ENCODE measurements at regions not wholly inside any gene's neighbourhood (a gene's known extent, or its start where the extent isn't known, plus 50 kb on each side); places are given as distances from the start of the nearest gene placed in this dataset.

DNA sequence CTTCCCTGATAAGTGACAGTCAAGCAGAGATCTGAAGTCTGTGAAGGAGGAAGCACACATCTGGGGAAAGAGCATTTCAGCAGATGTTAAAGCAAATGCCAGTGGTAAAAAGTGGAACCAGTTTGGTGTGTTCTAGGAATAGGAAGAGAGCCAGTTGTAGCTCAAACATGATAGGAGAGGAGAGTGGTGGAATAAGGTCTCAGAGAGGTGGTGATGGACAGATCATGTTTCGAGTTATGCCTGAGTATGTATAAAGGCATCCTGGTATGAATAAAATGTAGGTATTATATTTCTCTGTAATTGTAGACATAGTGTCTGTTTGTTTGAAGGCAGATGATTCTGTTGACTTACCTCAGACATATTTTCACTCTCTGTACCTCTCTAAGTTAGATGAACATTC, 89.1 kb downstream of the LARP7 start:
- TF ChIP-seq, protein P1, sequence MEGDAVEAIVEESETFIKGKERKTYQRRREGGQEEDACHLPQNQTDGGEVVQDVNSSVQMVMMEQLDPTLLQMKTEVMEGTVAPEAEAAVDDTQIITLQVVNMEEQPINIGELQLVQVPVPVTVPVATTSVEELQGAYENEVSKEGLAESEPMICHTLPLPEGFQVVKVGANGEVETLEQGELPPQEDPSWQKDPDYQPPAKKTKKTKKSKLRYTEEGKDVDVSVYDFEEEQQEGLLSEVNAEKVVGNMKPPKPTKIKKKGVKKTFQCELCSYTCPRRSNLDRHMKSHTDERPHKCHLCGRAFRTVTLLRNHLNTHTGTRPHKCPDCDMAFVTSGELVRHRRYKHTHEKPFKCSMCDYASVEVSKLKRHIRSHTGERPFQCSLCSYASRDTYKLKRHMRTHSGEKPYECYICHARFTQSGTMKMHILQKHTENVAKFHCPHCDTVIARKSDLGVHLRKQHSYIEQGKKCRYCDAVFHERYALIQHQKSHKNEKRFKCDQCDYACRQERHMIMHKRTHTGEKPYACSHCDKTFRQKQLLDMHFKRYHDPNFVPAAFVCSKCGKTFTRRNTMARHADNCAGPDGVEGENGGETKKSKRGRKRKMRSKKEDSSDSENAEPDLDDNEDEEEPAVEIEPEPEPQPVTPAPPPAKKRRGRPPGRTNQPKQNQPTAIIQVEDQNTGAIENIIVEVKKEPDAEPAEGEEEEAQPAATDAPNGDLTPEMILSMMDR (IDR thresholded peaks at IDR 0.05), result no peak
- no peak for TF ChIP-seq POLR2A (IDR thresholded peaks at IDR 0.05)

Measured in adrenal gland (tissue), 5 donors.